A673 (cell line): ENCODE measurements at regions not wholly inside any gene's neighbourhood (a gene's known extent, or its start where the extent isn't known, plus 50 kb on each side); places are given as distances from the start of the nearest gene placed in this dataset.

Source experiments
- CTCF ChIP-seq: fragments of 300-800, 200-600 bp; sonication (generic); conservative IDR thresholded peaks from 2 replicates; pipeline ENCODE4 v1.5.1; 2017; ENCODE audit warnings: low read depth, mild to moderate bottlenecking, antibody characterized with exemption, low read length, moderate library complexity, mixed read lengths
- EZH2 ChIP-seq: fragments of 200-600 bp; sonication (generic); IDR thresholded peaks from 2 replicates; pipeline ENCODE4 v1.6.1; 2017; ENCODE audit warnings: borderline replicate concordance, low read depth, mild to moderate bottlenecking, mixed read lengths, antibody characterized with exemption, low read length; ENCODE audit not compliant: poor library complexity, severe bottlenecking

- TF ChIP-seq CTCF (no peak; the same call in 1 of the 2 replicates), EZH2 (no peak)
Measured at GRCh38 chr5:18052569-18052968, 418.3 kb downstream of the TAF11L14 start.
